Kidney epithelial cell (primary cell): ENCODE measurements at regions not wholly inside any gene's neighbourhood (a gene's known extent, or its start where the extent isn't known, plus 50 kb on each side); places are given as distances from the start of the nearest gene placed in this dataset.

Experiments
- DNase-seq: peaks from one replicate; pipeline ENCODE4 v3.0.0-alpha.2; 2010; ENCODE audit warnings: low read depth
- H3K27me3 ChIP-seq: 2 replicates; pipeline ENCODE4 v1.6.0; 2011; ENCODE audit warnings: low read length; ENCODE audit not compliant: control insufficient read depth, insufficient read depth
- H3K36me3 ChIP-seq: 2 replicates; pipeline ENCODE4 v1.5.1; 2011; ENCODE audit warnings: low read length; ENCODE audit not compliant: control insufficient read depth, insufficient read depth
- H3K4me3 ChIP-seq: 2 replicates; pipeline ENCODE4 v1.5.1; 2011; ENCODE audit warnings: low read depth, mild to moderate bottlenecking, control low read depth, low read length
- CTCF ChIP-seq: IDR thresholded peaks from 2 replicates; pipeline ENCODE4 v1.5.1; 2011; ENCODE audit warnings: mild to moderate bottlenecking, moderate library complexity, low read length, control low read depth, inconsistent platforms; ENCODE audit not compliant: insufficient read depth, poor library complexity, severe bottlenecking

GRCh38 chr6:56841381-56841749, 113.5 kb upstream of the BEND6 start:
- no peak for DNase-seq
- H3K27me3 ChIP-seq, result no peaks in the 10 kb centered on the region
- peak overlapping the region; percentile 82 for H3K4me3 ChIP-seq
- H3K36me3 ChIP-seq, result no peaks in the 10 kb centered on the region
- no peak for TF ChIP-seq CTCF

- no peaks in the 10 kb centered on the region for H3K36me3 ChIP-seq
- no peak for DNase-seq
- no peaks in the 10 kb centered on the region for H3K27me3 ChIP-seq
- peak overlapping the region; percentile 2 for H3K4me3 ChIP-seq
- no peak for TF ChIP-seq CTCF
Observed at GRCh38 chr6:56840467-56841380, 114.2 kb upstream of the BEND6 start.

- Histone ChIP-seq H3K27me3 (no peaks in the 10 kb centered on the region), H3K36me3 (no peaks in the 10 kb centered on the region), H3K4me3 (no peak overlapping the region)
- DNase-seq, result no peak
- TF ChIP-seq CTCF, result no peak
Observed at GRCh38 chr6:56839533-56840183, 115.2 kb upstream of the BEND6 start.

- H3K36me3 ChIP-seq, result no peaks in the 10 kb centered on the region
- TF ChIP-seq CTCF, result no peak
- no peaks in the 10 kb centered on the region for H3K27me3 ChIP-seq
- no peak for DNase-seq
- no peak overlapping the region for H3K4me3 ChIP-seq
Observed at GRCh38 chr6:56838965-56839364, 115.9 kb upstream of the BEND6 start.

- no peaks in the 10 kb centered on the region for H3K27me3 ChIP-seq
- no peak for TF ChIP-seq CTCF
- no peak for DNase-seq
- H3K36me3 ChIP-seq, result no peaks in the 10 kb centered on the region
- no peak overlapping the region for H3K4me3 ChIP-seq
Observed at GRCh38 chr6:56838016-56838555, 116.8 kb upstream of the BEND6 start.
